HEK293 (cell line): ENCODE measurements at regions not wholly inside any gene's neighbourhood (a gene's known extent, or its start where the extent isn't known, plus 50 kb on each side); places are given as distances from the start of the nearest gene placed in this dataset.

ENCODE experiments used
- CTCF ChIA-PET: fragments of 350-600 bp; formaldehyde crosslinking; extraction: SDS; loops from one replicate; lab custom pipeline; 2021; ENCODE audit warnings: antibody characterized with exemption; lab: Yijun Ruan, JAX
- POLR2A ChIA-PET: fragments of 300-600 bp; formaldehyde crosslinking; extraction: SDS; loops from one replicate; lab custom pipeline; 2020; ENCODE audit warnings: antibody characterized with exemption, inconsistent platforms; lab: Yijun Ruan, JAX
- H3K27ac ChIP-seq: fragments of 200-500 bp; sonication (Bioruptor generic); 2 replicates; pipeline ENCODE4 v1.5.1; 2014; ENCODE audit warnings: low read depth, low read length, control low read depth, inconsistent platforms; ENCODE audit errors: extremely low read depth
- H3K36me3 ChIP-seq, 2 experiments: fragments of 200-500 bp in 1 of 2; sonication (Bioruptor generic) in 1 of 2; 1 replicate in 1 of 2; 2 replicates in 1 of 2; pipeline ENCODE4 v1.5.1; 2014 to 2017; ENCODE audit warnings: inconsistent platforms in 2 of 2, low read length in 2 of 2; ENCODE audit not compliant: control insufficient read depth in 2 of 2, insufficient read depth in 1 of 2
- H3K4me1 ChIP-seq: fragments of 200-500 bp; sonication (Bioruptor generic); 2 replicates; pipeline ENCODE4 v1.5.1; 2014; ENCODE audit warnings: mild to moderate bottlenecking, low read length, inconsistent platforms; ENCODE audit not compliant: control insufficient read depth, insufficient read depth
- H3K4me3 ChIP-seq: 2 replicates; pipeline ENCODE4 v1.5.1; 2011; ENCODE audit warnings: low read depth, mild to moderate bottlenecking, control low read depth, low read length, moderate library complexity
- H3K9me3 ChIP-seq: fragments of 200-500 bp; sonication (Bioruptor generic); 2 replicates; pipeline ENCODE4 v1.5.1; 2014; ENCODE audit warnings: low read depth, low read length, inconsistent platforms; ENCODE audit not compliant: control insufficient read depth, insufficient read depth
- FEZF1 ChIP-seq: fragments of 450-650 bp; formaldehyde crosslinking; IDR thresholded peaks from 2 replicates; pipeline ENCODE4 v1.5.1; 2016; ENCODE audit warnings: missing biosample characterization, missing genetic modification characterization
- SCRT2 ChIP-seq: fragments of 450-650 bp; formaldehyde crosslinking; IDR thresholded peaks from 2 replicates; pipeline ENCODE4 v1.5.1; 2016; ENCODE audit warnings: missing biosample characterization, missing genetic modification characterization
- ZFP3 ChIP-seq: fragments of 450-650 bp; formaldehyde crosslinking; IDR thresholded peaks from 2 replicates; pipeline ENCODE4 v1.5.1; 2016; ENCODE audit warnings: low read depth, missing biosample characterization, missing genetic modification characterization
- ZNF132 ChIP-seq: fragments of 450-650 bp; formaldehyde crosslinking; IDR thresholded peaks from 2 replicates; pipeline ENCODE4 v1.5.1; 2017; ENCODE audit warnings: missing biosample characterization, missing genetic modification characterization, borderline replicate concordance
- ZNF155 ChIP-seq: fragments of 450-650 bp; formaldehyde crosslinking; IDR thresholded peaks from 2 replicates; pipeline ENCODE4 v1.5.1; 2016; ENCODE audit warnings: missing biosample characterization, missing genetic modification characterization
- ZNF175 ChIP-seq: fragments of 450-650 bp; formaldehyde crosslinking; IDR thresholded peaks from 2 replicates; pipeline ENCODE4 v1.5.1; 2016; ENCODE audit warnings: missing biosample characterization, missing genetic modification characterization
- ZNF184 ChIP-seq: fragments of 450-650 bp; IDR thresholded peaks from 2 replicates; pipeline ENCODE4 v1.5.1; 2018; ENCODE audit warnings: missing biosample characterization, mild to moderate bottlenecking, missing genetic modification characterization
- ZNF214 ChIP-seq: fragments of 450-650 bp; formaldehyde crosslinking; IDR thresholded peaks from 2 replicates; pipeline ENCODE4 v1.5.1; 2017; ENCODE audit warnings: missing biosample characterization, mild to moderate bottlenecking, missing genetic modification characterization, borderline replicate concordance
- ZNF391 ChIP-seq: fragments of 450-650 bp; formaldehyde crosslinking; IDR thresholded peaks from 2 replicates; pipeline ENCODE4 v1.5.1; 2016; ENCODE audit warnings: low read depth, missing biosample characterization, missing genetic modification characterization, borderline replicate concordance
- ZNF394 ChIP-seq: fragments of 450-650 bp; formaldehyde crosslinking; IDR thresholded peaks from 2 replicates; pipeline ENCODE4 v1.5.1; 2016; ENCODE audit warnings: missing biosample characterization, missing genetic modification characterization, mild to moderate bottlenecking, moderate library complexity, borderline replicate concordance
- ZNF404 ChIP-seq: fragments of 450-650 bp; formaldehyde crosslinking; IDR thresholded peaks from 2 replicates; pipeline ENCODE4 v1.5.1; 2017; ENCODE audit warnings: missing biosample characterization, missing genetic modification characterization
- ZNF433 ChIP-seq: fragments of 450-650 bp; formaldehyde crosslinking; IDR thresholded peaks from 2 replicates; pipeline ENCODE4 v1.5.1; 2016; ENCODE audit warnings: missing biosample characterization, missing genetic modification characterization, low read depth
- ZNF544 ChIP-seq: fragments of 450-650 bp; formaldehyde crosslinking; IDR thresholded peaks from 2 replicates; pipeline ENCODE4 v1.5.0; 2017; ENCODE audit warnings: missing biosample characterization, missing genetic modification characterization
- ZNF677 ChIP-seq: fragments of 450-650 bp; IDR thresholded peaks from 2 replicates; pipeline ENCODE4 v1.5.0; 2018; ENCODE audit warnings: missing biosample characterization, mild to moderate bottlenecking, missing genetic modification characterization, moderate library complexity
- ZXDB ChIP-seq: fragments of 450-650 bp; formaldehyde crosslinking; IDR thresholded peaks from 2 replicates; pipeline ENCODE4 v1.5.1; 2016; ENCODE audit warnings: missing biosample characterization, missing genetic modification characterization
- TF ChIP-seq, protein P1 (sequence below): fragments of 450-650 bp; formaldehyde crosslinking; IDR thresholded peaks from 2 replicates; pipeline ENCODE4 v1.5.1; 2016; ENCODE audit warnings: missing biosample characterization, missing genetic modification characterization
- TF ChIP-seq, protein P2 (sequence below): fragments of 450-650 bp; formaldehyde crosslinking; IDR thresholded peaks from 2 replicates; pipeline ENCODE4 v1.5.1; 2016; ENCODE audit warnings: missing biosample characterization, missing genetic modification characterization
- TF ChIP-seq, protein P3 (sequence below): fragments of 450-650 bp; IDR thresholded peaks from 2 replicates; pipeline ENCODE4 v1.5.1; 2018; ENCODE audit warnings: missing biosample characterization, mild to moderate bottlenecking, missing genetic modification characterization
- TF ChIP-seq, protein P4 (sequence below): fragments of 450-650 bp; formaldehyde crosslinking; IDR thresholded peaks from 2 replicates; pipeline ENCODE4 v1.5.1; 2016; ENCODE audit warnings: missing biosample characterization, missing genetic modification characterization
- TF ChIP-seq, protein P5 (sequence below): fragments of 450-650 bp; formaldehyde crosslinking; IDR thresholded peaks from 2 replicates; pipeline ENCODE4 v1.5.1; 2016; ENCODE audit warnings: missing biosample characterization, missing genetic modification characterization
- TF ChIP-seq, protein P6 (sequence below): fragments of 450-650 bp; formaldehyde crosslinking; IDR thresholded peaks from 2 replicates; pipeline ENCODE4 v1.5.1; 2016; ENCODE audit warnings: missing biosample characterization, missing genetic modification characterization
- TF ChIP-seq, protein P7 (sequence below): fragments of 450-650 bp; formaldehyde crosslinking; IDR thresholded peaks from 2 replicates; pipeline ENCODE4 v1.5.1; 2016; ENCODE audit warnings: missing biosample characterization, missing genetic modification characterization

DNA sequence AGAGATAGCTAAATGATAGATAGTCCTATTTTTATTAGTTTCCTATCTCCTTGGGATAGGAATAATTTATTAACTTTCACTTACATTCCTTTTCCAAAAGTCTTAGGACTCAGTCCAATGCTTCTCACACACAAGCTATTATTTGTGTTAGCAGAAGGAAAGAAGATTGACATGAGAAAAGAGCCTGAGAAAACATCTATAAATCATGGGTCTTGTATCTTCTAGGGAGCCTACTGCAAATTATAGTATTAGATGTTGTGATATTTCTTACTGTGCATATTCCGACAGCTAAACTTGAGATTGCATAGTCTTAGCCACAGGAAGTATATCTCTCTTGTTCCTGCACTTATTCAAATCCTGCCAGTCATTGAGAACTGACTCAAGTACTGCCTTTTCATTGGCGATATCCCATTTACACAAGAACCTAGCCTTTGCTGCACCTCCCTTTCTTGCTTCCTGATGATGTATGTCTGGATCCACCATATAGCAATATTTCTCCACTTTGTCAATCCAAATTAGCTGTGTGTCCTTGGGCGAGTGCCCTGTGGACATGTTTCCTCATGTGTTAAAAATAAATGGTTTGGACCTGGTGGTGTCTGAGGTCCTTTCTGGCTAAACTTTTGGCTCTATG is 245.1 kb upstream of the LMCD1 start (continued):
- TF ChIP-seq, protein P1, sequence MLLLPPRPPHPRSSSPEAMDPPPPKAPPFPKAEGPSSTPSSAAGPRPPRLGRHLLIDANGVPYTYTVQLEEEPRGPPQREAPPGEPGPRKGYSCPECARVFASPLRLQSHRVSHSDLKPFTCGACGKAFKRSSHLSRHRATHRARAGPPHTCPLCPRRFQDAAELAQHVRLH: no peak
- TF ChIP-seq ZXDB (tag by site-specific recombination): no peak
- TF ChIP-seq, protein P2, sequence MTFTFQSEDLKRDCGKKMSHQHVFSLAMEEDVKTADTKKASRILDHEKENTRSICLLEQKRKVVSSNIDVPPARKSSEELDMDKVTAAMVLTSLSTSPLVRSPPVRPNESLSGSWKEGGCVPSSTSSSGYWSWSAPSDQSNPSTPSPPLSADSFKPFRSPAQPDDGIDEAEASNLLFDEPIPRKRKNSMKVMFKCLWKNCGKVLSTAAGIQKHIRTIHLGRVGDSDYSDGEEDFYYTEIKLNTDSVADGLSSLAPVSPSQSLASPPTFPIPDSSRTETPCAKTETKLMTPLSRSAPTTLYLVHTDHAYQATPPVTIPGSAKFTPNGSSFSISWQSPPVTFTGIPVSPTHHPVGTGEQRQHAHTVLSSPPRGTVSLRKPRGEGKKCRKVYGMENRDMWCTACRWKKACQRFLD: no peak
- TF ChIP-seq ZNF132 (tag by site-specific recombination): no peak
- TF ChIP-seq ZNF184 (tag by site-specific recombination): no peak
- no peak for TF ChIP-seq ZNF544
- TF ChIP-seq, protein P3, sequence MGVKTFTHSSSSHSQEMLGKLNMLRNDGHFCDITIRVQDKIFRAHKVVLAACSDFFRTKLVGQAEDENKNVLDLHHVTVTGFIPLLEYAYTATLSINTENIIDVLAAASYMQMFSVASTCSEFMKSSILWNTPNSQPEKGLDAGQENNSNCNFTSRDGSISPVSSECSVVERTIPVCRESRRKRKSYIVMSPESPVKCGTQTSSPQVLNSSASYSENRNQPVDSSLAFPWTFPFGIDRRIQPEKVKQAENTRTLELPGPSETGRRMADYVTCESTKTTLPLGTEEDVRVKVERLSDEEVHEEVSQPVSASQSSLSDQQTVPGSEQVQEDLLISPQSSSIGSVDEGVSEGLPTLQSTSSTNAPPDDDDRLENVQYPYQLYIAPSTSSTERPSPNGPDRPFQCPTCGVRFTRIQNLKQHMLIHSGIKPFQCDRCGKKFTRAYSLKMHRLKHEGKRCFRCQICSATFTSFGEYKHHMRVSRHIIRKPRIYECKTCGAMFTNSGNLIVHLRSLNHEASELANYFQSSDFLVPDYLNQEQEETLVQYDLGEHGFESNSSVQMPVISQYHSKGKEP (tag by site-specific recombination): no peak
- TF ChIP-seq, protein P4, sequence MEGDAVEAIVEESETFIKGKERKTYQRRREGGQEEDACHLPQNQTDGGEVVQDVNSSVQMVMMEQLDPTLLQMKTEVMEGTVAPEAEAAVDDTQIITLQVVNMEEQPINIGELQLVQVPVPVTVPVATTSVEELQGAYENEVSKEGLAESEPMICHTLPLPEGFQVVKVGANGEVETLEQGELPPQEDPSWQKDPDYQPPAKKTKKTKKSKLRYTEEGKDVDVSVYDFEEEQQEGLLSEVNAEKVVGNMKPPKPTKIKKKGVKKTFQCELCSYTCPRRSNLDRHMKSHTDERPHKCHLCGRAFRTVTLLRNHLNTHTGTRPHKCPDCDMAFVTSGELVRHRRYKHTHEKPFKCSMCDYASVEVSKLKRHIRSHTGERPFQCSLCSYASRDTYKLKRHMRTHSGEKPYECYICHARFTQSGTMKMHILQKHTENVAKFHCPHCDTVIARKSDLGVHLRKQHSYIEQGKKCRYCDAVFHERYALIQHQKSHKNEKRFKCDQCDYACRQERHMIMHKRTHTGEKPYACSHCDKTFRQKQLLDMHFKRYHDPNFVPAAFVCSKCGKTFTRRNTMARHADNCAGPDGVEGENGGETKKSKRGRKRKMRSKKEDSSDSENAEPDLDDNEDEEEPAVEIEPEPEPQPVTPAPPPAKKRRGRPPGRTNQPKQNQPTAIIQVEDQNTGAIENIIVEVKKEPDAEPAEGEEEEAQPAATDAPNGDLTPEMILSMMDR (tag by site-specific recombination): no peak
- no peak for TF ChIP-seq ZNF677 (tag by site-specific recombination)
- TF ChIP-seq, protein P5, sequence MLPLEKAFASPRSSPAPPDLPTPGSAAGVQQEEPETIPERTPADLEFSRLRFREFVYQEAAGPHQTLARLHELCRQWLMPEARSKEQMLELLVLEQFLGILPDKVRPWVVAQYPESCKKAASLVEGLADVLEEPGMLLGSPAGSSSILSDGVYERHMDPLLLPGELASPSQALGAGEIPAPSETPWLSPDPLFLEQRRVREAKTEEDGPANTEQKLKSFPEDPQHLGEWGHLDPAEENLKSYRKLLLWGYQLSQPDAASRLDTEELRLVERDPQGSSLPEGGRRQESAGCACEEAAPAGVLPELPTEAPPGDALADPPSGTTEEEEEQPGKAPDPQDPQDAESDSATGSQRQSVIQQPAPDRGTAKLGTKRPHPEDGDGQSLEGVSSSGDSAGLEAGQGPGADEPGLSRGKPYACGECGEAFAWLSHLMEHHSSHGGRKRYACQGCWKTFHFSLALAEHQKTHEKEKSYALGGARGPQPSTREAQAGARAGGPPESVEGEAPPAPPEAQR (tag by site-specific recombination): no peak

DNA sequence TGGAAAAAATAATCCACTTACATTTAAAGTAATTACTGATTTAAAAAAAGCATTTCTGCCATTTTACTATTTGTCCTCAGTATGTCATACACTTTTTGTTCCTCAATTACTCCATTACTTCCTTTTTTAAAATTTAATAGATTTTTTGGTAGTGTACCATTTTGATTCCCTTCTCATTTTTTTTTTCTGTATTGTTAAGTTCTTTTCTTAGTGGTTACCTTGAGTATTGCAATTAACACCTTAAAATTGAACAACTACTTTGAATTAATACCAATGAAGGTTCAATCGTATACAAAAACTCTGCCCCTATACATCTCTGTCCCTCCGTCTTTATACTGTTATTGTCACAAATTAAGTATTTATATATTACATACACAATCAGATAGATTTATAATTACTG is 240.6 kb upstream of the LMCD1 start:
- CTCF ChIA-PET: interaction anchor here (0.9 kb wide), 1 partner anchor 21 kb away, joined by 4 read pairs; no protein-coding TSS in a partner anchor
- H3K4me3 ChIP-seq: no peak overlapping the region
- H3K9me3 ChIP-seq: no peaks in the 10 kb centered on the region
- POLR2A ChIA-PET: no interaction called here
- H3K4me1 ChIP-seq: no peaks in the 10 kb centered on the region
- H3K36me3 ChIP-seq: no peaks in the 10 kb centered on the region
- no peak overlapping the region for H3K27ac ChIP-seq
- TF ChIP-seq ZNF175 (tag by site-specific recombination): no peak
- TF ChIP-seq ZNF214 (tag by site-specific recombination): no peak
- no peak for TF ChIP-seq ZFP3 (tag by site-specific recombination)
- TF ChIP-seq ZNF391: no peak
- TF ChIP-seq ZNF404 (tag by site-specific recombination): no peak
- TF ChIP-seq, protein P4 (tag by site-specific recombination): no peak
- TF ChIP-seq FEZF1: no peak
- TF ChIP-seq ZNF155 (tag by site-specific recombination): no peak
- TF ChIP-seq, protein P6, sequence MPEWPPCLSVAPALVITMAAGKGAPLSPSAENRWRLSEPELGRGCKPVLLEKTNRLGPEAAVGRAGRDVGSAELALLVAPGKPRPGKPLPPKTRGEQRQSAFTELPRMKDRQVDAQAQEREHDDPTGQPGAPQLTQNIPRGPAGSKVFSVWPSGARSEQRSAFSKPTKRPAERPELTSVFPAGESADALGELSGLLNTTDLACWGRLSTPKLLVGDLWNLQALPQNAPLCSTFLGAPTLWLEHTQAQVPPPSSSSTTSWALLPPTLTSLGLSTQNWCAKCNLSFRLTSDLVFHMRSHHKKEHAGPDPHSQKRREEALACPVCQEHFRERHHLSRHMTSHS: no peak
- no peak for TF ChIP-seq ZNF394 (tag by site-specific recombination)
- no peak for TF ChIP-seq ZNF433 (tag by site-specific recombination)
- TF ChIP-seq, protein P7, sequence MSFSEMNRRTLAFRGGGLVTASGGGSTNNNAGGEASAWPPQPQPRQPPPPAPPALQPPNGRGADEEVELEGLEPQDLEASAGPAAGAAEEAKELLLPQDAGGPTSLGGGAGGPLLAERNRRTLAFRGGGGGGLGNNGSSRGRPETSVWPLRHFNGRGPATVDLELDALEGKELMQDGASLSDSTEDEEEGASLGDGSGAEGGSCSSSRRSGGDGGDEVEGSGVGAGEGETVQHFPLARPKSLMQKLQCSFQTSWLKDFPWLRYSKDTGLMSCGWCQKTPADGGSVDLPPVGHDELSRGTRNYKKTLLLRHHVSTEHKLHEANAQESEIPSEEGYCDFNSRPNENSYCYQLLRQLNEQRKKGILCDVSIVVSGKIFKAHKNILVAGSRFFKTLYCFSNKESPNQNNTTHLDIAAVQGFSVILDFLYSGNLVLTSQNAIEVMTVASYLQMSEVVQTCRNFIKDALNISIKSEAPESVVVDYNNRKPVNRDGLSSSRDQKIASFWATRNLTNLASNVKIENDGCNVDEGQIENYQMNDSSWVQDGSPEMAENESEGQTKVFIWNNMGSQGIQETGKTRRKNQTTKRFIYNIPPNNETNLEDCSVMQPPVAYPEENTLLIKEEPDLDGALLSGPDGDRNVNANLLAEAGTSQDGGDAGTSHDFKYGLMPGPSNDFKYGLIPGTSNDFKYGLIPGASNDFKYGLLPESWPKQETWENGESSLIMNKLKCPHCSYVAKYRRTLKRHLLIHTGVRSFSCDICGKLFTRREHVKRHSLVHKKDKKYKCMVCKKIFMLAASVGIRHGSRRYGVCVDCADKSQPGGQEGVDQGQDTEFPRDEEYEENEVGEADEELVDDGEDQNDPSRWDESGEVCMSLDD (tag by site-specific recombination): no peak
- TF ChIP-seq SCRT2: no peak
